ENCODE measurements at regions not wholly inside any gene's neighbourhood (a gene's known extent, or its start where the extent isn't known, plus 50 kb on each side); places are given as distances from the start of the nearest gene placed in this dataset.

- H4K91ac ChIP-seq (ENCODE audit: insufficient read length, low read depth, low read length) = no peak overlapping the region
- Mint-ChIP-seq H3K4me3 (no peak overlapping the region), H3K36me3 (ENCODE audit: insufficient read depth in 1 of 3, low read depth in 3 of 3) (no peaks in the 10 kb centered on the region), H3K27me3 (ENCODE audit: low read depth) (no peaks in the 10 kb centered on the region), H3K4me1 (no peaks in the 10 kb centered on the region), H3K9me3 (peaks cover 0 to 4% of the 10 kb centered on the region in 2 experiments; a peak in 3 of 5 replicates), H3K27ac (no peak overlapping the region)
- WGBS (ENCODE audit: extremely low coverage, insufficient read length, low lambda C conversion rate) = no CpG with 5 or more reads among the region's 6 CpGs
- no peaks in the 10 kb centered on the region for H3K9me3 ChIP-seq (ENCODE audit: control insufficient read depth, low read depth, low read length)
- H3K9ac ChIP-seq (ENCODE audit: extremely low read depth, insufficient read length, low read length) = no peak overlapping the region
- no peak overlapping the region for H4K8ac ChIP-seq (replicated peaks; ENCODE audit: insufficient read length, low read depth, low read length)
- H3K27ac ChIP-seq (ENCODE audit: insufficient read length, low read depth, low read length) = no peak overlapping the region
- no peaks in the 10 kb centered on the region for H3K79me2 ChIP-seq (ENCODE audit: insufficient read depth, low read length)
- no peak overlapping the region for H2BK20ac ChIP-seq (ENCODE audit: low read depth, low read length, poor library complexity, severe bottlenecking)
- no peak for TF ChIP-seq CTCF (conservative IDR thresholded peaks at IDR 0.05)
- H2BK12ac ChIP-seq (ENCODE audit: insufficient read length, low read depth, low read length) = no peak overlapping the region
- no peaks in the 10 kb centered on the region for H3K23me2 ChIP-seq (ENCODE audit: insufficient read length, low read depth, low read length, poor library complexity, severe bottlenecking)
- no peak overlapping the region for H2AFZ ChIP-seq (ENCODE audit: low read length)
- H4K5ac ChIP-seq (ENCODE audit: insufficient read length, low read depth, low read length) = no peak overlapping the region
- H3K18ac ChIP-seq (ENCODE audit: insufficient read length, low read depth, low read length) = no peak overlapping the region
- no peak for DNase-seq
- H4K20me1 ChIP-seq (ENCODE audit: control insufficient read depth, insufficient read depth, insufficient read length) = no peaks in the 10 kb centered on the region
- no peak overlapping the region for H2AK5ac ChIP-seq (ENCODE audit: insufficient read length, low read length)
- no peaks in the 10 kb centered on the region for H3K4me1 ChIP-seq (ENCODE audit: insufficient read depth, low read length)
- H3K4ac ChIP-seq (ENCODE audit: low read depth, low read length) = no peak overlapping the region
- H2BK120ac ChIP-seq (ENCODE audit: low read depth, low read length, poor library complexity, severe bottlenecking) = no peak overlapping the region
- no peak overlapping the region for H3K14ac ChIP-seq (ENCODE audit: insufficient read depth, low read length)
- H3K56ac ChIP-seq (ENCODE audit: insufficient read length, low read depth, low read length) = no peak overlapping the region
- H3K23ac ChIP-seq (ENCODE audit: insufficient read length, low read depth, low read length) = no peak overlapping the region
- H3K27me3 ChIP-seq (ENCODE audit: insufficient read depth, low read length) = no peaks in the 10 kb centered on the region
- no peak overlapping the region for H3T11ph ChIP-seq (ENCODE audit: low read length)
- H2BK15ac ChIP-seq (ENCODE audit: low read depth, low read length) = no peak overlapping the region
- no peak overlapping the region for H3K4me2 ChIP-seq (ENCODE audit: insufficient read depth, insufficient read length, low read length)
- H2BK5ac ChIP-seq (ENCODE audit: insufficient read length, low read length) = no peak overlapping the region
- H3K79me1 ChIP-seq (ENCODE audit: insufficient read depth, low read depth, low read length, poor library complexity, severe bottlenecking) = no peaks in the 10 kb centered on the region
Observed at GRCh38 chr16:64882078-64882784, 239.6 kb downstream of the CDH11 start.

Measured in H9 (cell line).